ENCODE measurements at regions not wholly inside any gene's neighbourhood (a gene's known extent, or its start where the extent isn't known, plus 50 kb on each side); places are given as distances from the start of the nearest gene placed in this dataset.

- Mint-ChIP-seq H3K36me3 (ENCODE audit: low read depth) (no peaks in the 10 kb centered on the region), H3K9me3 (no peaks in the 10 kb centered on the region), H3K4me3 (no peak overlapping the region), H3K4me1 (peaks cover 11% of the 10 kb centered on the region), H3K27me3 (ENCODE audit: low read depth, poor library complexity) (peaks cover 4% of the 10 kb centered on the region), H3K27ac (no peak overlapping the region)
- TF ChIP-seq, protein P1, sequence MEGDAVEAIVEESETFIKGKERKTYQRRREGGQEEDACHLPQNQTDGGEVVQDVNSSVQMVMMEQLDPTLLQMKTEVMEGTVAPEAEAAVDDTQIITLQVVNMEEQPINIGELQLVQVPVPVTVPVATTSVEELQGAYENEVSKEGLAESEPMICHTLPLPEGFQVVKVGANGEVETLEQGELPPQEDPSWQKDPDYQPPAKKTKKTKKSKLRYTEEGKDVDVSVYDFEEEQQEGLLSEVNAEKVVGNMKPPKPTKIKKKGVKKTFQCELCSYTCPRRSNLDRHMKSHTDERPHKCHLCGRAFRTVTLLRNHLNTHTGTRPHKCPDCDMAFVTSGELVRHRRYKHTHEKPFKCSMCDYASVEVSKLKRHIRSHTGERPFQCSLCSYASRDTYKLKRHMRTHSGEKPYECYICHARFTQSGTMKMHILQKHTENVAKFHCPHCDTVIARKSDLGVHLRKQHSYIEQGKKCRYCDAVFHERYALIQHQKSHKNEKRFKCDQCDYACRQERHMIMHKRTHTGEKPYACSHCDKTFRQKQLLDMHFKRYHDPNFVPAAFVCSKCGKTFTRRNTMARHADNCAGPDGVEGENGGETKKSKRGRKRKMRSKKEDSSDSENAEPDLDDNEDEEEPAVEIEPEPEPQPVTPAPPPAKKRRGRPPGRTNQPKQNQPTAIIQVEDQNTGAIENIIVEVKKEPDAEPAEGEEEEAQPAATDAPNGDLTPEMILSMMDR (IDR thresholded peaks at IDR 0.05): no peak
- no peak for DNase-seq
Observed at GRCh38 chr15:36172955-36173354, 406.5 kb upstream of the CDIN1 start.

DNA sequence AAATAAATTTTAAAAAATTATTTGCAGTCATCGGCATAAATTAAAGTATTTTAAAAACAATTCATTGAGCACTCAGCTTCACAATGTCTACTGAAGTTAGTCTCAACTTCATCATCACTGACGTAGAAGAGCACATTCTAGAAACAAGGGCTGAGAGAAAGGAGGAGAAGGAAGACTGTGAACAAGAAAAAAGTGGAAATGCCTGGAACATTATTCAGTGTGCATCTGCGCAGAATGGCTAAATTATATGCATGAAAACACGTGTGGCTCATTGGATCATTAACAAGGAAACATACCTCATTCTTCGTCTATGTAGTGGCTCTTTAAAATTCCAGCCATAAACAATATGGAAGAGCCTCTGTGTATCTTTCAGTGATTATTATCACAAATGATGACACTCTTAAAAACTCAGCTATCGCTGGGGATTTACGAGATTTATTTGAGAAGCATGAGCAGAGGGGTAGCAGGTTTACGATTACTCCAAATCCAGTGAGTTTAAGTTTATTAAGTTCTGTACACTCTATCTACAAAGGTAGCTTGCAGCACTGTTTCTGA lies 404.2 kb upstream of the CDIN1 start:
- H3K9me3 Mint-ChIP-seq: no peaks in the 10 kb centered on the region
- H3K36me3 Mint-ChIP-seq (ENCODE audit: low read depth): no peaks in the 10 kb centered on the region
- peaks cover 17% of the 10 kb centered on the region for H3K4me1 Mint-ChIP-seq
- no peak overlapping the region for H3K27ac Mint-ChIP-seq
- DNase-seq: no peak
- TF ChIP-seq, protein P1 (IDR thresholded peaks at IDR 0.05): no peak
- peaks cover 4% of the 10 kb centered on the region for H3K27me3 Mint-ChIP-seq (ENCODE audit: low read depth, poor library complexity)
- H3K4me3 Mint-ChIP-seq: no peak overlapping the region

- no peak overlapping the region for H3K4me3 Mint-ChIP-seq
- H3K4me1 Mint-ChIP-seq: peaks cover 17% of the 10 kb centered on the region
- H3K9me3 Mint-ChIP-seq: no peaks in the 10 kb centered on the region
- TF ChIP-seq, protein P1 (IDR thresholded peaks at IDR 0.05): no peak
- H3K36me3 Mint-ChIP-seq (ENCODE audit: low read depth): no peaks in the 10 kb centered on the region
- peaks cover 4% of the 10 kb centered on the region for H3K27me3 Mint-ChIP-seq (ENCODE audit: low read depth, poor library complexity)
- DNase-seq: no peak
- peak overlapping the region; percentile 37 for H3K27ac Mint-ChIP-seq
Observed at GRCh38 chr15:36175741-36176291, 403.6 kb upstream of the CDIN1 start.

- Mint-ChIP-seq H3K4me3 (no peak overlapping the region), H3K4me1 (peaks cover 17% of the 10 kb centered on the region), H3K36me3 (ENCODE audit: low read depth) (no peaks in the 10 kb centered on the region), H3K27me3 (ENCODE audit: low read depth, poor library complexity) (peaks cover 4% of the 10 kb centered on the region), H3K27ac (no peak overlapping the region), H3K9me3 (no peaks in the 10 kb centered on the region)
- TF ChIP-seq, protein P1 (IDR thresholded peaks at IDR 0.05): no peak
- no peak for DNase-seq
Observed at GRCh38 chr15:36177590-36178302, 401.7 kb upstream of the CDIN1 start.

DNA sequence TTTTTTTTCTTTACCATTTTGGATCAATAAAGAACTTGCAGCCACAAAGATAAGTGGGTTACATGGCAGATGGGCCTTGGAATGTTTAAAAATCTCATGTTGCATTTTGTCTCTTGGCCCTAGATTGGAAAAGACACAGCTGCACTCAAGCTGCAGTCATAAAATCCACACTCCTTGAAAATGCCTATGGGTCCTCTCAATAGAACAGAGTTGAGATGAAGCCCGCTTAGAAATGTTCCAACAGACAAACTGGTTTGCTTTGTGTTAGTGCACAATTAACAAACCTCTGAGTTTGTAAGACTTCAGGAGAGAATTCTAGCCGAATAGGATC lies 401.2 kb upstream of the CDIN1 start:
- no peak overlapping the region for H3K4me3 Mint-ChIP-seq
- DNase-seq: no peak
- H3K9me3 Mint-ChIP-seq: no peaks in the 10 kb centered on the region
- H3K36me3 Mint-ChIP-seq (ENCODE audit: low read depth): no peaks in the 10 kb centered on the region
- no peak overlapping the region for H3K27ac Mint-ChIP-seq
- peaks cover 17% of the 10 kb centered on the region for H3K4me1 Mint-ChIP-seq
- peaks cover 4% of the 10 kb centered on the region for H3K27me3 Mint-ChIP-seq (ENCODE audit: low read depth, poor library complexity)
- TF ChIP-seq, protein P1 (IDR thresholded peaks at IDR 0.05): no peak

DNA sequence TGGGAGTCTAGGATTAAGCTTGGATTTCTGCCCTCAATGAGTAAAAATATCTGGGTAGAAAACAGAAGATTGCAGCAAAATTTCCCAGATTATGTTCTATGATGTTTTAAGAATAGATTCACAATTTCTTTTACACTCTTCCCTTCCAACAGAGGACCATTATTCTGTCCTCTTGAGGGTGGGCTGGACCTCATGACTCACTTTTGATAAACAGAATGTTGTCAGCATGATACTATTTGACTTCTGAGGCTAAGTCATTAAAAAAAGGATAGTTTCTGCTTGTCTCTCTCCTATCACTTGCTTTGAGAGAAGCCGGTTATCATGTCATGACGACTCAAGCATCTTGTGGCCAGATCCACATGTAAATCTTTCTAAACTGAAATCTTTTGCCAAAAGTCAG lies 396.2 kb upstream of the CDIN1 start:
- peaks cover 9% of the 10 kb centered on the region for H3K27me3 Mint-ChIP-seq (ENCODE audit: low read depth, poor library complexity)
- TF ChIP-seq, protein P1 (IDR thresholded peaks at IDR 0.05): no peak
- H3K36me3 Mint-ChIP-seq (ENCODE audit: low read depth): no peaks in the 10 kb centered on the region
- H3K9me3 Mint-ChIP-seq: no peaks in the 10 kb centered on the region
- H3K27ac Mint-ChIP-seq: no peak overlapping the region
- no peak for DNase-seq
- no peak overlapping the region for H3K4me3 Mint-ChIP-seq
- H3K4me1 Mint-ChIP-seq: peaks cover 3% of the 10 kb centered on the region
